ENCODE measurements at regions not wholly inside any gene's neighbourhood (a gene's known extent, or its start where the extent isn't known, plus 50 kb on each side); places are given as distances from the start of the nearest gene placed in this dataset.
"Not testable (repeated sequence)": the region's sequence is repeated elsewhere in the genome, so short reads cannot be mapped to it uniquely, and the experiment has no call there.

DNA sequence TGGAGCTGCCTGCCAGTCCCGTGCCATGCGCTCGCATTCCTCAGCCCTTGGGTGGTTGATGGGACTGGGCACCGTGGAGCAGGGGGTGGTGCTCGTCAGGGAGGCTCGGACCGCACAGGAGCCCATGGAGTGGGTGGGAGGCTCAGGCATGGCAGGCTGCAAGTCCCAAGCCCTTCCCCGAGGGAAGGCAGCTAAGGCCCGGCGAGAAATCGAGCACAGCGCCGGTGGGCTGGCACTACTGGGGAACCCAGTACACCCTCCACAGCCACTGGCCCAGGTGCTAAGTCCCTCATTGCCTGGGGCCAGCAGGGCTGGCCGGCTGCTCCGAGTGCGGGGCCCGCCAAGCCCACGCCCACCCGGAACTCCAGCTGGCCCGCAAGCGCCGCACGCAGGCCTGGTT lies 118.2 kb upstream of the TOP1 start:
- TF ChIP-seq, protein P1, sequence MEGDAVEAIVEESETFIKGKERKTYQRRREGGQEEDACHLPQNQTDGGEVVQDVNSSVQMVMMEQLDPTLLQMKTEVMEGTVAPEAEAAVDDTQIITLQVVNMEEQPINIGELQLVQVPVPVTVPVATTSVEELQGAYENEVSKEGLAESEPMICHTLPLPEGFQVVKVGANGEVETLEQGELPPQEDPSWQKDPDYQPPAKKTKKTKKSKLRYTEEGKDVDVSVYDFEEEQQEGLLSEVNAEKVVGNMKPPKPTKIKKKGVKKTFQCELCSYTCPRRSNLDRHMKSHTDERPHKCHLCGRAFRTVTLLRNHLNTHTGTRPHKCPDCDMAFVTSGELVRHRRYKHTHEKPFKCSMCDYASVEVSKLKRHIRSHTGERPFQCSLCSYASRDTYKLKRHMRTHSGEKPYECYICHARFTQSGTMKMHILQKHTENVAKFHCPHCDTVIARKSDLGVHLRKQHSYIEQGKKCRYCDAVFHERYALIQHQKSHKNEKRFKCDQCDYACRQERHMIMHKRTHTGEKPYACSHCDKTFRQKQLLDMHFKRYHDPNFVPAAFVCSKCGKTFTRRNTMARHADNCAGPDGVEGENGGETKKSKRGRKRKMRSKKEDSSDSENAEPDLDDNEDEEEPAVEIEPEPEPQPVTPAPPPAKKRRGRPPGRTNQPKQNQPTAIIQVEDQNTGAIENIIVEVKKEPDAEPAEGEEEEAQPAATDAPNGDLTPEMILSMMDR (IDR thresholded peaks at IDR 0.05; ENCODE audit: extremely low read depth in 1 of 2, insufficient read depth in 1 of 2, low read depth in 1 of 2, low read length in 2 of 2): not testable (repeated sequence)
- not testable (repeated sequence) for TF ChIP-seq POLR2A (IDR thresholded peaks at IDR 0.05; ENCODE audit: low read depth, low read length)
- TF ChIP-seq, protein P2, sequence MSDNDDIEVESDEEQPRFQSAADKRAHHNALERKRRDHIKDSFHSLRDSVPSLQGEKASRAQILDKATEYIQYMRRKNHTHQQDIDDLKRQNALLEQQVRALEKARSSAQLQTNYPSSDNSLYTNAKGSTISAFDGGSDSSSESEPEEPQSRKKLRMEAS (IDR thresholded peaks at IDR 0.05; ENCODE audit: insufficient read depth, insufficient read length): not testable (repeated sequence)
